Activated T-cell treated with anti-CD3 and anti-CD28 coated beads, Interleukin-2, amount 50 U/mL, for 72 hours (primary cell): ENCODE measurements at regions not wholly inside any gene's neighbourhood (a gene's known extent, or its start where the extent isn't known, plus 50 kb on each side); places are given as distances from the start of the nearest gene placed in this dataset.
A peak's percentile ranks its signal among the peaks of the same experiment; 100 is the strongest.
"Not testable (repeated sequence)": the region's sequence is repeated elsewhere in the genome, so short reads cannot be mapped to it uniquely, and the experiment has no call there.

Experiments used
- ATAC-seq, 2 donors: fragments of 150-1000 bp; cut with Tn5 transposase; replicated peaks in 1 of 2; 2 replicates each; pipeline ENCODE4 v1.10.0; 2021; ENCODE audit warnings: moderate library complexity in 2 of 2, mild to moderate bottlenecking in 1 of 2
- DNase-seq, 2 donors: peaks; one replicate each; pipeline ENCODE4 v3.0.0; 2021 to 2022; ENCODE audit warnings: mixed read lengths in 1 of 2
- H3K27ac Mint-ChIP-seq: one replicate; pipeline ENCODE4 v1.8.0; 2022; ENCODE audit warnings: mild to moderate bottlenecking, moderate library complexity, mixed read lengths
- H3K27me3 Mint-ChIP-seq: one replicate; pipeline ENCODE4 v1.8.0; 2022; ENCODE audit warnings: low read depth, mixed read lengths
- H3K36me3 Mint-ChIP-seq, 2 donors: one replicate each; pipeline ENCODE4 v1.8.0; 2022; ENCODE audit warnings: mixed read lengths in 2 of 2, mild to moderate bottlenecking in 1 of 2; ENCODE audit not compliant: insufficient read depth in 2 of 2
- H3K4me1 Mint-ChIP-seq: one replicate; pipeline ENCODE4 v1.8.0; 2022; ENCODE audit warnings: low read depth, mixed read lengths
- H3K4me3 Mint-ChIP-seq, 2 donors: one replicate each; pipeline ENCODE4 v1.8.0; 2022; ENCODE audit warnings: mild to moderate bottlenecking in 2 of 2, mixed read lengths in 2 of 2, moderate library complexity in 2 of 2
- H3K9me3 Mint-ChIP-seq, 2 donors: one replicate each; pipeline ENCODE4 v1.8.0; 2022; ENCODE audit warnings: mixed read lengths in 2 of 2

DNA sequence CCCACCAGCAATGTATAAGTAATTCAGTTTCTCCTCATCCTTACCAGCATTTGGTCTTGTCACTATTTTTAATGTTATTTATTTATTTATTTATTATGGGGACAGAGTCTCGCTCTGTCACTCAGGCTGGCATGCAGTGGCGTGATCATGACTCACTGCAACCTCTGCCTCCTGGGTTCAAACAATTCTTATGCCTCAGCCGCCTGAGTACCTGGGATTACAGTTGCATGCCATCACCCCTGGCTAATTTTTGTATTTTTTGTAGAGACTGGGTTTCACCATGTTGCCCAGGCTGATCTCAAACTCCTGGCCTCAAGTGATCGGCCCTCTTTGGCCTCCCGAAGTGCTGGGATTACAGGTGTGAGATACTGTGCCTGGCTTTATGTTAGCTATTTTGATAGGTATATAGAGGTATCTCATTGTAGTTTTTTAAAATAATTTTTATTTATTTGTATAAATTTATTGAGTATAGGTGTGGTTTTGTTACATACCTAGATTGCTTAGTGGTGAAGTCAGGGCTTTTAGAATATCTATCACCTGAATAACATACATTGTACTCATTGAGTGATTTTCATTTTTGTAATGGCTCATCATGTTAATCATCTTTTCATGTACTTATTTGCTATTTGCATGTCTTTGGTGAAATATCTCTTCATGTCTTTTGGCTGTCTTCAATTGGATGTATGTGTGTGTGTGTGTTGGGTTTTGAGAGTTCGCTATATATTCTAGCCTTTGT is 53.3 kb downstream of the TANC2 start:
- Mint-ChIP-seq H3K4me3 (no peak overlapping the region), H3K9me3 (peaks cover 0 to 6% of the 10 kb centered on the region in 2 donors), H3K4me1 (no peaks in the 10 kb centered on the region), H3K27ac (no peak overlapping the region), H3K36me3 (peaks cover 0 to 4% of the 10 kb centered on the region in 2 donors), H3K27me3 (no peaks in the 10 kb centered on the region)
- ATAC-seq: no peak
- DNase-seq: no peak

DNA sequence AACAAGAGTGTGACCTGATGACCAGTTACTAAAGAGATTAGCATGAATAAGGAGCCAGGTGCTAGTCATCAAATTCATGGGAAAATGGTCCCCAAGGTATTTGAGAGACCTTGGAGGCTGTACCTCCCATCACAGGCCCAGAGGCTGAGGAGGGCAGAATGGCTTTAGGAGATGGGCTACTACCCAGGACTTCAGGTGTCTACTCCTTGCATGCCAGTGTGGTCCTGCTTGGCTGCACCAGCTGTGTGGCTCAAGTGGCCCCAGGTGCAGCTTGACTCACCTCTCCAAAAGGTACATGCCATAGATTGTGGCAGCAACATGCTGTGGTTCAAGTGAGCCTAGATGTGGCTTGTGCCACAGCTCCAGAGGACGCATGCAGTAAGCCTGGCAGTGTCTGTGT is 56.5 kb downstream of the TANC2 start:
- ATAC-seq: no peak
- H3K9me3 Mint-ChIP-seq: peaks cover 0 to 4% of the 10 kb centered on the region in 2 donors
- peaks cover 0 to 2% of the 10 kb centered on the region in 2 donors for H3K36me3 Mint-ChIP-seq
- no peaks in the 10 kb centered on the region for H3K27me3 Mint-ChIP-seq
- H3K4me3 Mint-ChIP-seq: no peak overlapping the region
- DNase-seq: no peak
- H3K4me1 Mint-ChIP-seq: no peaks in the 10 kb centered on the region
- no peak overlapping the region for H3K27ac Mint-ChIP-seq

DNA sequence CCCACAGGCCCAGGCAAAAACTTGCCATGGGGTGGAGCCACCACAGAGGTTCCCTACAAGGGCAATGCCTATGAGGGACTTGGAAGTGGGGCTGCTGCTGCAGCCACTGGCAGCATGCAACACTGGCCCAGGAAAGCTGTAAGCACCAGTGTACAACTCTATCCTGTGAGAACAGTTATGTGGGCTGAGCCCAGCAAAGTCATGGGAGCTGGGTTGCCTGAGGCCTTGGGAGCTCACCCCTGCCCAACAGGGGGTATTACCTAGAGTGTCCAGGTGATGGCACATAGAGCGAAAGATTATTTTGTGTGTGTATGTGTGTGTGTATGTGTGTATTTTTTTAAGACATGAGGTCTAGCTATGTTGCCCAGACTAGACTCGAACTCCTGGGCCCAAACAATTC is 57.0 kb downstream of the TANC2 start:
- Mint-ChIP-seq H3K36me3 (peaks cover 0 to 2% of the 10 kb centered on the region in 2 donors), H3K27me3 (no peaks in the 10 kb centered on the region), H3K4me1 (no peaks in the 10 kb centered on the region), H3K9me3 (peaks cover 0 to 4% of the 10 kb centered on the region in 2 donors), H3K27ac (no peak overlapping the region), H3K4me3 (no peak overlapping the region)
- no peak for ATAC-seq
- DNase-seq: no peak

DNA sequence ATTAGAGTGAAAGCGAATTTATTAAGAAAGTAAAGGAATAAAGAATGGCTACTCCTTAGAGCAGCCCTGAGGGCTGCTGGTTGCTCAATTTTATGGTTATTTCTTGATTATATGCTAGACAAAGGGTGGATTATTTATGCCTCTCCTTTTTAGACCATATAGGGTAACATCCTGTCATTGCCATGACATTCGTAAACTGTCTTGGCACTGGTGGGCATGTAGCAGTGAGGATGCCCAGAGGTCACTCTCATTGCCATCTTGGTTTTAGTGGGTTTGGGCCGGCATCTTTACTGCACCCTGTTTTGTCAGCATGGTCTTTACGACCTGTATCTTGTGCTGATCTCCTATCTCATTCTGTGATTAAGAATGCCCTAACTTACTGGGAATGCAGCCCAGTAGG is 58.2 kb downstream of the TANC2 start:
- no peak overlapping the region for H3K4me3 Mint-ChIP-seq
- no peaks in the 10 kb centered on the region for H3K4me1 Mint-ChIP-seq
- no peak overlapping the region for H3K27ac Mint-ChIP-seq
- no peaks in the 10 kb centered on the region for H3K27me3 Mint-ChIP-seq
- DNase-seq (no peak), ATAC-seq (no peak)
- H3K36me3 Mint-ChIP-seq: peaks cover 0 to 2% of the 10 kb centered on the region in 2 donors
- H3K9me3 Mint-ChIP-seq: peaks cover 0 to 4% of the 10 kb centered on the region in 2 donors

DNA sequence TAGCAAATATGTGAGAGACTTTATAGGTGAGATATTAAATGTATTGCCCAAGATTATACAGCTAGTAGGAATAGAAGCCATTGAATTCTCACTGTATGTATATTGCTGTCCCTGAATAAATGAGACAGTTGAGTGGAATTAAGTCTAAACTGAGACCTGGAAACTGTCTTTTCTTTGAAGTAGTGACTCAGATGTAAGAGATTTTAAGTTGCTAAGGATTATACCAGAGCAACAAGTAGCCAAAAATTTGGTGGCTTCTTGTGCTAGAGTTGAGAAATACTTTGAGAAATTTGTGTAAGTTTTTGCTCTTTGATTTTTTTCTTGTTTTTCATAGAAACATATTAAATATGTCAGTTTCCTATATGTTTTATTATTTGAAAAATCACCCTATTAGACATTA is 58.7 kb downstream of the TANC2 start:
- no peak for DNase-seq
- peaks cover 0 to 4% of the 10 kb centered on the region in 2 donors for H3K9me3 Mint-ChIP-seq
- ATAC-seq: no peak
- H3K36me3 Mint-ChIP-seq: peaks cover 0 to 2% of the 10 kb centered on the region in 2 donors
- H3K27me3 Mint-ChIP-seq: no peaks in the 10 kb centered on the region
- no peak overlapping the region for H3K4me3 Mint-ChIP-seq
- no peak overlapping the region for H3K27ac Mint-ChIP-seq
- H3K4me1 Mint-ChIP-seq: no peaks in the 10 kb centered on the region

DNA sequence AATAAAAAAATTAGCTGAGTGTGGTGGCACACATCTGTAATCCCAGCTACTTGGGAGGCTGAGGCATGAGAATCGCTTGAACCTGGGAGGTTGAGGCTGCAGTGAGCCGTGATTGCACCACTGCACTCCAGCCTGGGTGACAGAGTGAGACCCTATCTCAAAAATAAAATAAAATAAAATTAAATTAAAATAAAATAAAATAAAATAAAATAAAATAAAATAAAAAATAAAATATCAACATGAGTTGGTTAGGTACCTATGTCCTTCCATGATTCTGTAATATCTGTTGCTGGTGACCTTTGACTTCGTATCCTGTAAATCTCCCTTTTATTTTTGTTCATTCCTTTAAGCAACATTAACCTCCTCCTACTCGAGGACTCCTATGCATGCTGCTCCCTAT is 59.6 kb downstream of the TANC2 start:
- H3K4me1 Mint-ChIP-seq, H3K27me3 Mint-ChIP-seq, DNase-seq, H3K36me3 Mint-ChIP-seq, H3K9me3 Mint-ChIP-seq, ATAC-seq, H3K4me3 Mint-ChIP-seq, H3K27ac Mint-ChIP-seq: not testable (repeated sequence)

DNA sequence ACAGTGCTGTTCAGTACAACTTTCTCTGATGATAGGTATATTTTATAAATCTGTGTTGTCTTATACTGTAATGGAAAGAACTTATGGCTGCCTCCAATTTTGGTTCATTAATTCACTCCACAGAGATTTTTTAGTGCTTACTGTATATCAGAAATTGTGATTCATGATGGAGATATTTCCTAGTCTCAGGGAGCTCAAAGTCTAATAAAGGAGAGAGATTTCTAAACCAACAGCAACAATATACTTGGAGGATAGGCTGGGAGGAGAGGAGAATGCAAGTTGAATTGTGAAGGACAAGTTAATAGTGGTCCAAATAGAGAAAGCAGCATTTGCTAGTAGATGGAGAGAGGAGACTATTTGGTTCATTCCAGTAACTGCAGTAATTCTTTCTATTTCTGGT is 63.5 kb downstream of the TANC2 start:
- no peak overlapping the region for H3K27ac Mint-ChIP-seq
- peaks cover 0 to 2% of the 10 kb centered on the region in 2 donors for H3K36me3 Mint-ChIP-seq
- ATAC-seq (no peak), DNase-seq (no peak)
- no peak overlapping the region for H3K4me3 Mint-ChIP-seq
- H3K27me3 Mint-ChIP-seq: no peaks in the 10 kb centered on the region
- H3K4me1 Mint-ChIP-seq: no peaks in the 10 kb centered on the region
- peaks cover 0 to 2% of the 10 kb centered on the region in 2 donors for H3K9me3 Mint-ChIP-seq

DNA sequence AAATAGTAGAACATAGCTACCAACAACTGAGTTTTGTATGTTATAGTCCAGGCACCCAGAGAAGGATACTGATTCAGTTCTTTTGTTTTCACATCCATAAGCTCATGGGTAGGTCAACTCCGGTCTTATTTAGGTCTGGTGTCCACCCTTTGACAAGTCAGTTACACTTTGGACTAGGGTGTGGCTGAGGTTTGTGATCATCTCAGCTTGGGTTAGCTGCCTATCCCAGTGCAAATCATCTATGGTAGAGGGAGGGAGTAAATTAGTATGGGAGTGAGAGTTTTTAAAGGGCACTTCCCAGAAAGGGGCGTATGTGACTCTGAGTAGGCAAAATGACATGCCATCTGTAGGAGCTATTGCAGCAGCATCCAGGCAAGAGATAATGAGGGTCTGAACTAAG is 66.1 kb downstream of the TANC2 start:
- no peaks in the 10 kb centered on the region for H3K27me3 Mint-ChIP-seq
- H3K4me3 Mint-ChIP-seq: no peak overlapping the region
- no peak for DNase-seq
- no peak overlapping the region for H3K27ac Mint-ChIP-seq
- ATAC-seq: no peak
- H3K9me3 Mint-ChIP-seq: peaks cover 0 to 2% of the 10 kb centered on the region in 2 donors
- H3K4me1 Mint-ChIP-seq: peaks cover 5% of the 10 kb centered on the region
- H3K36me3 Mint-ChIP-seq: peaks cover 0 to 2% of the 10 kb centered on the region in 2 donors

DNA sequence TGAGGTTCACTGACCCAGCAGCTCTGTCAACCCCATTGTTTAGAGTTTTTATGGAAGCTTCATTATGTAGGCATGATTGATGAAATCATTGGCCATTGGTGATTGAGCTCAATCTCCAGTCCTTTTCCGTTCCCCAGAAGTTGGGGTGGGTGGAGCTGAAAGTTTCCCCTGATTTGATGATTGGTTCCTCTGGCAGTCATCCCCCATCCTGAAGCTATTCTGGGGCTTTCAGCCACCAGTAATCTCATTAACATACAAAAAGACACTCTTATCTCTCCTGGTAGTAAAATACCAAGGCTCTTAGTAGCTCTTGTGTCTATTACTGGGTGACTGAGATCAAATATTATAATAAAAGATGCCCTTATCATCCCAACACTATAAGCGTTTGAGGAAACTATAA is 67.1 kb downstream of the TANC2 start:
- Mint-ChIP-seq H3K27me3 (no peaks in the 10 kb centered on the region), H3K4me1 (peaks cover 5% of the 10 kb centered on the region), H3K9me3 (peaks cover 0 to 2% of the 10 kb centered on the region in 2 donors), H3K36me3 (peaks cover 0 to 2% of the 10 kb centered on the region in 2 donors), H3K27ac (no peak overlapping the region), H3K4me3 (no peak overlapping the region)
- DNase-seq (no peak), ATAC-seq (no peak)

DNA sequence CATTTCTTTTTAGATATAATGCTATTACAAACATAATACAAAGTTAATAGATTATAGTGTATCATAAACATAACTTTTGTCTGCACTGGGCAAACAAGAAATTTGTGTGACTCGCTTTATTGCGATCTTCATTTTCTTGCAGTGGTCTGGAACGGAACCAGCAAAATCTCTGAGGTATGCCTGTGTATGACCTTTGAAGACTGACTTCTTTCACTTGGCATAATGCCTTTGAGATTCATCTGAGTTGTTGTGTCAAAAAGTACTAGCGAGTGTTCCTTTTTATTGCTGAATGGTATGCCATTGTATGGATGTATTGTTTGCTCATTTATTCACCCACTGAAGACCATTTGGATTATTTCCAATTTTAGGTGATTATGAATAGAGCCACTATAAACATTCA is 69.2 kb downstream of the TANC2 start:
- peaks cover 0 to 2% of the 10 kb centered on the region in 2 donors for H3K36me3 Mint-ChIP-seq

DNA sequence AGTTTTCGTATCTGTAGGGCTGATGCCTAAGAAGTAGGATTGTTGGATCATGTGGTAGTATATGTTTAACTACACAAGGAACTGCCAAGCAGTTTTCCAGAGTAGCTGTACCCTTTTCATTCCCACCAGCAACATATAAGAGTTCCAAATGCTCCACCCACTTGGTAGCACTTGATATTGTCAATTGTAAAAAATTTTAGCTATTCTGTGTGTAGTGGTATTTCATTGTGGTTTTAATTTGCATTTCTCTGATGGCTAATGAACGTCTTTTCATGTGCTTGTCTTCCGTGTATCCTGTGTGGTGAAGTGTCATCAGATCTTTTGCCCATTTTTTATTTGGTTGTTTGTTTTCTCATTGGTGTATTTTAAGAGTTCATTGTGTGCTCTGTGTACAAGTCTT is 69.7 kb downstream of the TANC2 start:
- no peak overlapping the region for H3K27ac Mint-ChIP-seq
- ATAC-seq (no peak), DNase-seq (no peak)
- no peaks in the 10 kb centered on the region for H3K27me3 Mint-ChIP-seq
- no peak overlapping the region for H3K4me3 Mint-ChIP-seq
- peaks cover 0 to 2% of the 10 kb centered on the region in 2 donors for H3K9me3 Mint-ChIP-seq
- H3K36me3 Mint-ChIP-seq: peaks cover 0 to 2% of the 10 kb centered on the region in 2 donors
- peaks cover 20% of the 10 kb centered on the region for H3K4me1 Mint-ChIP-seq

More for the DNA sequence above, 69.2 kb downstream of the TANC2 start:
- Mint-ChIP-seq H3K4me1 (peaks cover 17% of the 10 kb centered on the region), H3K27me3 (no peaks in the 10 kb centered on the region), H3K27ac (no peak overlapping the region), H3K9me3 (peaks cover 0 to 2% of the 10 kb centered on the region in 2 donors), H3K4me3 (no peak overlapping the region)
- DNase-seq (no peak), ATAC-seq (no peak)

DNA sequence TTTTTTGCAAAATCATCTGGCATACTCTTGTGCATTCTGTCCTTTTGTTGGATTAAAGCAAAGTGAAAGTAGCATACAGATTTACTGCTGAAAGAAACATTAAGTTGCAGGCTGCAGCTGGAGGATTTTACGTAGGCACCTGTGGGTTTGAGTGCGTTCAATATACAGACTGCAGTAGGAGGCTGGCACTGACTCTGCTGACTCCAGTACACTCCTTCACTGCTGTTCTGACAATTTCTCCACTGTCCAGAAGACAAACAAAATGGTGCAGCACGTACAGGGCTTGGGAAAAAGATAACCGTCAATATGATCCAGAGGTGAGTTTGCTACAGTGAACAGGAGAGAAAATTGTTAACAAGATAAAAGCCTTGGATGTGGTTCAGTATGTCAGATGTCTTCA is 73.3 kb downstream of the TANC2 start:
- Mint-ChIP-seq H3K36me3 (no peaks in the 10 kb centered on the region), H3K27me3 (no peaks in the 10 kb centered on the region), H3K4me1 (peaks cover 20% of the 10 kb centered on the region), H3K4me3 (peak overlapping the region; percentile 28 to 64), H3K27ac (no peak overlapping the region), H3K9me3 (no peaks in the 10 kb centered on the region)
- DNase-seq (no peak), ATAC-seq (no peak)

DNA sequence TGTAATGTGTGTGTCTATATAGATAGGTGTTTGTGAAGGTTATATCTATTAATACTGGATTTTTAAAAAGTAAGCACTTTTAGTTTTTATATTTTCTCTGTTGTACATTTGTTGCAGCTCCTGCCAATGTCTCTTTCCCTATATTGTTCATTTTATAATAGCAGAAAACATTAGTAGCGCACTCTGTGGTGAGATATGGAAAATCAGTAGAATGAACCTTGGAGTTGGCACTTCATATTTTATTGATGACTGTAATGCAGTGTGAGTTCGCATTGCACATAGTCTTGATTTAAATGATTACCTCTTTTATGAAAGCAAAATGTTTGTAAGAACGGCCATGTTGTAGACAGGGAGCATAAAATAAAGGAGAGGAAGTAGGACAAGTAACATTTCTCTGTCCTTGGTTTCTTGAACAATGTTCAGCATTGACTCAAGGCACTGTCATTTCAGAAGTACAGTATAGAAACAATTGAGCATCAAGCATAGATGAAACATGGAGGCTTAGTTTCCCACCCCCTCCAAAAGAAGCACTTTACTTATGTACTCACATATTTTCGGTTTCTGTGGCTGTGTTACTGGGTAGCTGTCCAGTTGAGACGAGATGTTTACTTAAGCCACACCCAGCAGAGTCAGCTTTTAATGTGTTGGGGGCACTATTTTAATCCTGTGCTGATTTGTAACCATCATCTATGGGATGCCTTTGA is 74.0 kb downstream of the TANC2 start:
- no peak for DNase-seq
- Mint-ChIP-seq H3K27me3 (no peaks in the 10 kb centered on the region), H3K9me3 (no peaks in the 10 kb centered on the region), H3K4me3 (peak overlapping the region in 1 of 2 donors; percentile 12), H3K36me3 (no peaks in the 10 kb centered on the region), H3K4me1 (peaks cover 20% of the 10 kb centered on the region), H3K27ac (no peak overlapping the region)
- ATAC-seq: peak; percentile 51 to 72
